Right atrium auricular region (tissue), 2 donors: ENCODE measurements at regions not wholly inside any gene's neighbourhood (a gene's known extent, or its start where the extent isn't known, plus 50 kb on each side); places are given as distances from the start of the nearest gene placed in this dataset.

ENCODE experiments used
- DNase-seq: peaks from one replicate; pipeline ENCODE4 v3.0.0-alpha.2; 2019; ENCODE audit warnings: low spot score
- H3K27ac ChIP-seq, 2 donors: fragments of 200-600 bp; sonication (generic); 1 replicate in 1 of 2; 2 replicates in 1 of 2; pipeline ENCODE4 v1.5.1; 2016 to 2019
- H3K27me3 ChIP-seq, 2 donors: fragments of 200-600 bp; sonication (generic); one replicate each; pipeline versions ENCODE4 v1.5.1 to v1.6.0; 2017 to 2019
- H3K36me3 ChIP-seq: fragments of 200-600 bp; sonication (generic); one replicate; pipeline ENCODE4 v1.5.1; 2016
- H3K4me1 ChIP-seq, 2 donors: fragments of 200-600 bp; sonication (generic); one replicate each; pipeline versions ENCODE4 v1.5.1 to v1.6.0; 2017 to 2019
- H3K4me3 ChIP-seq, 2 donors: fragments of 200-600 bp; sonication (generic); 1 replicate in 1 of 2; 2 replicates in 1 of 2; pipeline ENCODE4 v1.5.1; 2017 to 2019; ENCODE audit warnings: mild to moderate bottlenecking in 1 of 2, moderate library complexity in 1 of 2
- H3K9me3 ChIP-seq, 2 donors: fragments of 200-600 bp; sonication (generic); one replicate each; pipeline ENCODE4 v1.5.1; 2019
- CTCF ChIP-seq, 2 donors: fragments of 200-600 bp; sonication (generic); IDR thresholded peaks; one replicate each; pipeline ENCODE4 v1.5.1; 2019; ENCODE audit warnings: antibody characterized with exemption in 2 of 2

GRCh38 chr5:141753971-141754713 lies 72.1 kb upstream of the ARAP3 start:
- Histone ChIP-seq H3K27me3 (no peaks in the 10 kb centered on the region), H3K4me1 (peaks cover 0 to 6% of the 10 kb centered on the region in 2 donors), H3K27ac (no peak overlapping the region), H3K36me3 (no peaks in the 10 kb centered on the region), H3K4me3 (no peak overlapping the region), H3K9me3 (no peaks in the 10 kb centered on the region)
- no peak for DNase-seq
- TF ChIP-seq CTCF (IDR thresholded peaks at IDR 0.05) = no peak

GRCh38 chr5:141753143-141753970 lies 71.3 kb upstream of the ARAP3 start:
- no peaks in the 10 kb centered on the region for H3K36me3 ChIP-seq
- DNase-seq = no peak
- H3K9me3 ChIP-seq = no peaks in the 10 kb centered on the region
- no peak overlapping the region for H3K27ac ChIP-seq
- H3K4me3 ChIP-seq = no peak overlapping the region
- TF ChIP-seq CTCF (IDR thresholded peaks at IDR 0.05) = no peak
- H3K4me1 ChIP-seq = no peaks in the 10 kb centered on the region
- no peaks in the 10 kb centered on the region for H3K27me3 ChIP-seq

DNA sequence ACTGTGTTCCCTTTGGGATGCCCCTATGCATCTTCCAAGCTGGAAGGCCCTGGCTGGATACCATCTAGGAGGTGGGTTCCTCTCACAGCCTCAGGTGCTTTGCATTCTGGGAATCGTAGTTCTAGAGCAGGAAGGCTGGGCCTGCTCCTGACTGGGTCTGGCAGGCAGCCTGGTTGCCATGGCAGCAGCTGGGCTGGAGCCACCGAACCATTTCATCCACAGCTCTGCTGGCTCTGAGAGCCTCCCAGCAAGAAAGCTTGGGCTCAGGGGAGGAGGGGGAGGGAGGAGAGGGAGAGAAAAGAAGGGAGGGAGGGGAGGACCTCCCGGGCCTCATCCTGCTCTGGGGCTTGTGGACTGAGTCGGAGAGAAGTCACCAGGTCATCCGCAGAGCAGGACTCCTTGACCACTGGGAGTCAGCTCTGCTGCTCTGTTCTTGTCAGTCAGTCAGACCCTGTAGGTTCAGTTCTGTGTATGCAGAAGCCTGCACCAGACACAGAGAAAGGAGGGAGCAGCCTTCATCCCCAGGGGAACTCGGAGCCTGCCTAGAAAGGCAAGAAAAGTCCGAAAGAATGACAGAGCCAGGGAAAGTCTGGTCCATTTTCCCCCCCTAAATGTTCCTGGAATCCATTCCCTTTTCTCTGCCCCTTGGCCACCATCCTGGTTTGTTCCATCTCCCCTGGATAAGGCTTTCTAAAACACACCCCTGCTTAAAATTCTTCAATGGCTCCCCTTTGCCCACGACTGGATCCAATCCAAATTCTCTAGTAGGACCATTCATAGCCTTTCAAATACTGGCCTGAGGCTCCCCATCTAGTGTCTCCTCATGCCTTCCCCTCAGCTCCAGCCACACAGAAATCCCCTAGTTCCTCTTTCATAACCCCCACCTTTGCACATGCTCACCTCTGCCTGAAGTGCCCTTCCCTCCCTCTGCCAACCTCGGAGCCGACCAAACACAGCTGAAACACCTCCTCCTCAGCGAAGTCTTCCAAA lies 65.4 kb upstream of the ARAP3 start:
- no peaks in the 10 kb centered on the region for H3K36me3 ChIP-seq
- H3K4me3 ChIP-seq = no peak overlapping the region
- no peak overlapping the region for H3K27ac ChIP-seq
- TF ChIP-seq CTCF (IDR thresholded peaks at IDR 0.05) = no peak
- H3K9me3 ChIP-seq = no peaks in the 10 kb centered on the region
- DNase-seq = no peak
- H3K4me1 ChIP-seq = peaks cover 0 to 5% of the 10 kb centered on the region in 2 donors
- H3K27me3 ChIP-seq = no peaks in the 10 kb centered on the region

DNA sequence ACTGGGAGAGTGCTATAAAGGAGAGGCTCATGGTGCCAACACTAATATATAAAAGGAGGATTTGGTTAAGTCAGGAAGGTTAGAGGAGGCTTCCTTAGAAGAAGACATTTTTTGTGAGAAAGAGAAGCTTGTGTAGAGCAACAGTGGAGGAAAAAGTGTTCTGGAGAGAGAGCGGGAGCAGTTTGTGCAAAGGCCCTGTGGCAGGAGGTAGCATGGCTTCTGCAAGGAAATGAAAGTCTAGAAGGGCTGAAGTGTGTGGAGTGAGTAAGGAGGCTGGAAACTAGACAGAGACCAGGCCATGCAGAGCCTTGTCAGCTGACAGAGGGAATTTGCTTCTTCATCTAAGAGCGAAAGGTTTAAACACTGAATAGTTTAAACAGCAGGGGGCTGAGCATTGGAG lies 64.4 kb upstream of the ARAP3 start:
- no peak overlapping the region for H3K27ac ChIP-seq
- TF ChIP-seq CTCF (IDR thresholded peaks at IDR 0.05) = no peak
- no peak overlapping the region for H3K4me3 ChIP-seq
- no peaks in the 10 kb centered on the region for H3K9me3 ChIP-seq
- no peaks in the 10 kb centered on the region for H3K27me3 ChIP-seq
- H3K4me1 ChIP-seq = peaks cover 0 to 5% of the 10 kb centered on the region in 2 donors
- no peak for DNase-seq
- no peaks in the 10 kb centered on the region for H3K36me3 ChIP-seq

GRCh38 chr5:141745390-141745789 lies 63.4 kb upstream of the ARAP3 start:
- Histone ChIP-seq H3K27ac (no peak overlapping the region), H3K36me3 (no peaks in the 10 kb centered on the region), H3K4me3 (no peak overlapping the region), H3K27me3 (no peaks in the 10 kb centered on the region), H3K4me1 (peaks cover 0 to 5% of the 10 kb centered on the region in 2 donors), H3K9me3 (no peaks in the 10 kb centered on the region)
- DNase-seq = no peak
- TF ChIP-seq CTCF (IDR thresholded peaks at IDR 0.05) = no peak
